HG02970 (cell line): ENCODE measurements at regions not wholly inside any gene's neighbourhood (a gene's known extent, or its start where the extent isn't known, plus 50 kb on each side); places are given as distances from the start of the nearest gene placed in this dataset.

Experiments
- ATAC-seq: cut with Tn5 transposase; IDR thresholded peaks from one replicate; pipeline ENCODE4 v1.9.1; 2021; ENCODE audit warnings: mild to moderate bottlenecking, moderate library complexity, moderate number of reproducible peaks; ENCODE audit not compliant: unreplicated experiment, low FRiP score

GRCh38 chr11:26777372-26777808 is 55.5 kb upstream of the SLC5A12 start:
- no peak for ATAC-seq

- ATAC-seq, result no peak
Measured at GRCh38 chr11:26778000-26778757, 56.3 kb upstream of the SLC5A12 start.

GRCh38 chr11:26779074-26779865 is 57.4 kb upstream of the SLC5A12 start:
- no peak for ATAC-seq

- no peak for ATAC-seq
Measured at GRCh38 chr11:26780376-26781085, 58.7 kb upstream of the SLC5A12 start.

GRCh38 chr11:26782220-26782965 is 60.5 kb upstream of the SLC5A12 start:
- ATAC-seq, result no peak

GRCh38 chr11:26783997-26784396 is 62.1 kb upstream of the SLC5A12 start:
- no peak for ATAC-seq

- no peak for ATAC-seq
Measured at GRCh38 chr11:26790738-26791137, 68.9 kb upstream of the SLC5A12 start.

GRCh38 chr11:26792941-26793340 is 71.1 kb upstream of the SLC5A12 start:
- no peak for ATAC-seq

- ATAC-seq, result no peak
Measured at GRCh38 chr11:26793487-26793886, 71.6 kb upstream of the SLC5A12 start.

GRCh38 chr11:26801601-26802000 is 79.7 kb upstream of the SLC5A12 start:
- no peak for ATAC-seq

- ATAC-seq, result no peak
Measured at GRCh38 chr11:26805001-26805400, 83.1 kb upstream of the SLC5A12 start.

- ATAC-seq, result no peak
Measured at GRCh38 chr11:26806219-26806618, 84.4 kb upstream of the SLC5A12 start.

GRCh38 chr11:26820739-26821138 is 98.9 kb upstream of the SLC5A12 start:
- ATAC-seq, result no peak

GRCh38 chr11:26823963-26824362 is 102.1 kb upstream of the SLC5A12 start:
- ATAC-seq, result no peak

GRCh38 chr11:26827567-26828081 is 105.8 kb upstream of the SLC5A12 start:
- ATAC-seq, result no peak

- no peak for ATAC-seq
Measured at GRCh38 chr11:26828288-26828687, 106.4 kb upstream of the SLC5A12 start.

- no peak for ATAC-seq
Measured at GRCh38 chr11:26830218-26830617, 108.4 kb upstream of the SLC5A12 start.

- ATAC-seq, result no peak
Measured at GRCh38 chr11:26830757-26831156, 108.9 kb upstream of the SLC5A12 start.

GRCh38 chr11:26834601-26835000 is 112.7 kb upstream of the SLC5A12 start:
- ATAC-seq, result no peak

GRCh38 chr11:26835611-26836010 is 113.8 kb upstream of the SLC5A12 start:
- ATAC-seq, result no peak
